ENCODE measurements at regions not wholly inside any gene's neighbourhood (a gene's known extent, or its start where the extent isn't known, plus 50 kb on each side); places are given as distances from the start of the nearest gene placed in this dataset.
"Not testable (repeated sequence)": the region's sequence is repeated elsewhere in the genome, so short reads cannot be mapped to it uniquely, and the experiment has no call there.

GRCh38 chr11:39120890-39121289 lies 2338.6 kb downstream of the LRRC4C start:
- no peak for DNase-seq

GRCh38 chr11:39113606-39114005 lies 2345.8 kb downstream of the LRRC4C start:
- no peak for DNase-seq

GRCh38 chr11:39102236-39102635 lies 2357.2 kb downstream of the LRRC4C start:
- DNase-seq: no peak

- DNase-seq: no peak
These were observed 2381.0 kb downstream of the LRRC4C start for GRCh38 chr11:39078465-39078864.

- no peak for DNase-seq
These were observed 2421.8 kb downstream of the LRRC4C start for GRCh38 chr11:39037611-39038010.

GRCh38 chr11:39036021-39036420 lies 2423.4 kb downstream of the LRRC4C start:
- no peak for DNase-seq

- no peak for DNase-seq
These were observed 2423.5 kb upstream of the RAG2 start for GRCh38 chr11:39021539-39021938.

- no peak for DNase-seq
These were observed 2413.8 kb upstream of the RAG2 start for GRCh38 chr11:39011797-39012196.

- no peak for DNase-seq
These were observed 2392.8 kb upstream of the RAG2 start for GRCh38 chr11:38990841-38991240.

- no peak for DNase-seq
These were observed 2392.1 kb upstream of the RAG2 start for GRCh38 chr11:38990139-38990538.

GRCh38 chr11:38988908-38989307 lies 2390.9 kb upstream of the RAG2 start:
- no peak for DNase-seq

- no peak for DNase-seq
These were observed 2374.2 kb upstream of the RAG2 start for GRCh38 chr11:38972220-38972619.

- DNase-seq: no peak
These were observed 2373.1 kb upstream of the RAG2 start for GRCh38 chr11:38971141-38971540.

- no peak for DNase-seq
These were observed 2370.9 kb upstream of the RAG2 start for GRCh38 chr11:38968951-38969350.

- DNase-seq: no peak
These were observed 2354.7 kb upstream of the RAG2 start for GRCh38 chr11:38952698-38953097.

GRCh38 chr11:38950867-38951266 lies 2352.8 kb upstream of the RAG2 start:
- no peak for DNase-seq

- DNase-seq: no peak
These were observed 2350.4 kb upstream of the RAG2 start for GRCh38 chr11:38948392-38948791.

GRCh38 chr11:38937709-38938108 lies 2339.7 kb upstream of the RAG2 start:
- DNase-seq: no peak

- no peak for DNase-seq
These were observed 2337.9 kb upstream of the RAG2 start for GRCh38 chr11:38935941-38936340.

- DNase-seq: no peak
These were observed 2330.0 kb upstream of the RAG2 start for GRCh38 chr11:38927993-38928392.

GRCh38 chr11:38924644-38925043 lies 2326.6 kb upstream of the RAG2 start:
- no peak for DNase-seq

GRCh38 chr11:38900211-38900610 lies 2302.2 kb upstream of the RAG2 start:
- no peak for DNase-seq

- DNase-seq: not testable (repeated sequence)
These were observed 2296.2 kb upstream of the RAG2 start for GRCh38 chr11:38894201-38894600.

GRCh38 chr11:38884145-38884865 lies 2286.3 kb upstream of the RAG2 start:
- DNase-seq: no peak

GRCh38 chr11:38867338-38867737 lies 2269.3 kb upstream of the RAG2 start:
- no peak for DNase-seq
